ENCODE measurements at regions not wholly inside any gene's neighbourhood (a gene's known extent, or its start where the extent isn't known, plus 50 kb on each side); places are given as distances from the start of the nearest gene placed in this dataset.

- in situ Hi-C loops (cut with HindIII; ENCODE audit: low sequenced_read_pairs): no loop called here
- no peak for DNase-seq (ENCODE audit: low spot score)
Measured at GRCh38 chrX:42106556-42106955, 183.2 kb upstream of the CASK start.

- no peak for DNase-seq (ENCODE audit: low spot score)
- in situ Hi-C loops (cut with HindIII; ENCODE audit: low sequenced_read_pairs): no loop called here
Measured at GRCh38 chrX:42102586-42103282, 179.4 kb upstream of the CASK start.

- in situ Hi-C loops (cut with HindIII; ENCODE audit: low sequenced_read_pairs): no loop called here
- DNase-seq (ENCODE audit: low spot score): no peak
Measured at GRCh38 chrX:42098900-42099299, 175.5 kb upstream of the CASK start.

- no peak for DNase-seq (ENCODE audit: low spot score)
- in situ Hi-C loops (cut with HindIII; ENCODE audit: low sequenced_read_pairs): no loop called here
Measured at GRCh38 chrX:42097486-42097885, 174.1 kb upstream of the CASK start.

- DNase-seq (ENCODE audit: low spot score): no peak
- in situ Hi-C loops (cut with HindIII; ENCODE audit: low sequenced_read_pairs): no loop called here
Measured at GRCh38 chrX:42096265-42096920, 173.0 kb upstream of the CASK start.

- in situ Hi-C loops (cut with HindIII; ENCODE audit: low sequenced_read_pairs): no loop called here
- DNase-seq (ENCODE audit: low spot score): no peak
Measured at GRCh38 chrX:42094218-42094617, 170.9 kb upstream of the CASK start.

- no peak for DNase-seq (ENCODE audit: low spot score)
- in situ Hi-C loops (cut with HindIII; ENCODE audit: low sequenced_read_pairs): no loop called here
Measured at GRCh38 chrX:42093756-42094155, 170.4 kb upstream of the CASK start.

GRCh38 chrX:42090395-42090794 is 167.0 kb upstream of the CASK start:
- no peak for DNase-seq (ENCODE audit: low spot score)
- in situ Hi-C loops (cut with HindIII; ENCODE audit: low sequenced_read_pairs): no loop called here

GRCh38 chrX:42089031-42089430 is 165.7 kb upstream of the CASK start:
- DNase-seq (ENCODE audit: low spot score): no peak
- in situ Hi-C loops (cut with HindIII; ENCODE audit: low sequenced_read_pairs): no loop called here

GRCh38 chrX:42087960-42088359 is 164.6 kb upstream of the CASK start:
- DNase-seq (ENCODE audit: low spot score): no peak
- in situ Hi-C loops (cut with HindIII; ENCODE audit: low sequenced_read_pairs): no loop called here

GRCh38 chrX:42085836-42086235 is 162.5 kb upstream of the CASK start:
- no peak for DNase-seq (ENCODE audit: low spot score)
- in situ Hi-C loops (cut with HindIII; ENCODE audit: low sequenced_read_pairs): no loop called here

GRCh38 chrX:42079968-42080367 is 156.6 kb upstream of the CASK start:
- in situ Hi-C loops (cut with HindIII; ENCODE audit: low sequenced_read_pairs): no loop called here

GRCh38 chrX:42077675-42078074 is 154.3 kb upstream of the CASK start:
- in situ Hi-C loops (cut with HindIII; ENCODE audit: low sequenced_read_pairs): no loop called here
- DNase-seq (ENCODE audit: low spot score): peak; percentile 0

More at GRCh38 chrX:42079968-42080367, 156.6 kb upstream of the CASK start:
- DNase-seq (ENCODE audit: low spot score): no peak

- DNase-seq (ENCODE audit: low spot score): no peak
- in situ Hi-C loops (cut with HindIII; ENCODE audit: low sequenced_read_pairs): no loop called here
Measured at GRCh38 chrX:42075032-42075431, 151.7 kb upstream of the CASK start.

- no peak for DNase-seq (ENCODE audit: low spot score)
- in situ Hi-C loops (cut with HindIII; ENCODE audit: low sequenced_read_pairs): no loop called here
Measured at GRCh38 chrX:42073448-42073847, 150.1 kb upstream of the CASK start.

GRCh38 chrX:42070866-42071265 is 147.5 kb upstream of the CASK start:
- DNase-seq (ENCODE audit: low spot score): no peak
- in situ Hi-C loops (cut with HindIII; ENCODE audit: low sequenced_read_pairs): no loop called here

- no peak for DNase-seq (ENCODE audit: low spot score)
- in situ Hi-C loops (cut with HindIII; ENCODE audit: low sequenced_read_pairs): no loop called here
Measured at GRCh38 chrX:42054256-42054655, 130.9 kb upstream of the CASK start.

- in situ Hi-C loops (cut with HindIII; ENCODE audit: low sequenced_read_pairs): no loop called here
- no peak for DNase-seq (ENCODE audit: low spot score)
Measured at GRCh38 chrX:42050345-42050744, 127.0 kb upstream of the CASK start.

- no peak for DNase-seq (ENCODE audit: low spot score)
- in situ Hi-C loops (cut with HindIII; ENCODE audit: low sequenced_read_pairs): no loop called here
Measured at GRCh38 chrX:42047886-42048285, 124.5 kb upstream of the CASK start.

GRCh38 chrX:42028109-42028508 is 104.8 kb upstream of the CASK start:
- no peak for DNase-seq (ENCODE audit: low spot score)
- in situ Hi-C loops (cut with HindIII; ENCODE audit: low sequenced_read_pairs): no loop called here

- DNase-seq (ENCODE audit: low spot score): no peak
- in situ Hi-C loops (cut with HindIII; ENCODE audit: low sequenced_read_pairs): no loop called here
Measured at GRCh38 chrX:42027367-42028000, 104.1 kb upstream of the CASK start.
